Stimulated activated naive CD4-positive, alpha-beta T cell treated with Interleukin-2 at 50 U/mL for 16 hours (primary cell): ENCODE measurements at regions not wholly inside any gene's neighbourhood (a gene's known extent, or its start where the extent isn't known, plus 50 kb on each side); places are given as distances from the start of the nearest gene placed in this dataset.
"Not testable (repeated sequence)": the region's sequence is repeated elsewhere in the genome, so short reads cannot be mapped to it uniquely, and the experiment has no call there.

Source experiments
- DNase-seq: peaks from one replicate; lab custom pipeline; 2025; lab: John Stamatoyannopoulos, UW

DNA sequence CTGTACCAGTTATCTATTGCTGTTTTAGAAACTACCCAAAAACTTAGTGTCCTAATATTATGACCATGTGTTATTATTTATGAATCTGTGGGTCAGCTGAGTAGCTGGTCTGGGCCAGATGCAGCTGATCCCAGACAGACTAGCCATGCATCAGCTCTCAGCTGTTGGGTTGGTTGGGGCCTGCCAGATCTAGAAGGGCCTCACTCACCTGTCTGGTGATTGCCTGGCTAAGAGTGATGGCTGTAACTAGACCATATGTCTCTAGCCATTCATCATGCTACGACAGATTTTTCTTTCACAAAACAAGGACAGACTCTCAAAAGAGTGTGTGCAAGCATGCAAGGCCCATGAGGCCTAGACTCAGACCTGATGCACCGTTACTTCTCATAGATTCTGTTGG, 403.2 kb downstream of the SAMD5 start:
- DNase-seq, result no peak

DNA sequence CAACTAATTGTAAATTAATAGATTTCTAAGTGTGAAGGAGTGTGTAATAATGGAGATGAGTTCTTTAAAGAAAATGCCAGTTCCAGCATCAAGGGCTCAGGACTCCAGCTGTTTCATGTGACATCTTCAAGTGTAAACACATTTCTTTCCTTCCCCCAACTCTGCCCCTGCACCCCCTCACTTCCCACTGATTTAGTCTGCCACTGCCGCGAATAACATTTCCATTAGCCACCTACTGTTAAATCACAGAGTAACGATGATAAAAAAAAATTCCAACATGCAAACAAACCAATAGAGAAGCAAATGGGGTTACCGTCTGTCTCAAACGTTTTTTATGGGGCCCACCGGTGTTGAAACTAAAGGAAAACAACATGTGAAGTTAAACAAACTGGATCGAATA, 414.3 kb downstream of the SAMD5 start:
- no peak for DNase-seq

DNA sequence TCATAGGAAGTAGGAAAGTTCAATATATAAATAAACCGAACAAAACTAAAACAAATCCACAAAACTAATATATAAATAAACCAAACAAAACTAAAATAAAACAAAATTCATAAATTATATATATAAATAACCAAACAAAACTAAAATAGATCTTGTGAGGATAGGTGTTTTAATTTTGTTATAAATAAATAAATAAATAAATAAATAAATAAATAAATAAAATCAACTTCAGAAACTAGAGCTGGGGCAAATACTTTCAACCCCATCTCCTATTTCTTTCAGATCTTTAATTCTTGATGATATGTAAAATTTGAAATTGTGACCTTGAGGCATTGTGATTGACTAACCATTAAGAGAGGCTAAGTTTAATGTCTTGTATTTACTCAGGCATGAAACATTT, 416.1 kb downstream of the SAMD5 start:
- DNase-seq, result no peak

DNA sequence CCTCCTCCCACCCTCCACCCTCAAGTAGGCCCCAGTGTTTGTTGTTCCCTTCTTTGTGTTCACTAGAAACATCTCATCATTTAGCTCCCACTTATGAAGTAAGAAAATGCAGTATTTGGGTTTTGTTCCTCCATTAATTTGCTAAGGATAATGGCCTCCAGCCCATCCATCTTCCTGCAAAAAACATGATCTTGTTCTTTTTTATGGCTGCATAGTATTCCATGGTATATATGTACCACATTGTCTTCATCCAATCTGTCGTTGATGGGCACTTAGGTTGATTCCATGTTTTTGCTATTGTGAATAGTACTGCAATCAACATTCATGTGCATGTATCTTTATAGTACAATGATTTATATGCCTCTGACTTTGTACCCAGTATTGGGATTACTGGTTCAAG, 416.8 kb upstream of the SASH1 start:
- DNase-seq, result no peak

DNA sequence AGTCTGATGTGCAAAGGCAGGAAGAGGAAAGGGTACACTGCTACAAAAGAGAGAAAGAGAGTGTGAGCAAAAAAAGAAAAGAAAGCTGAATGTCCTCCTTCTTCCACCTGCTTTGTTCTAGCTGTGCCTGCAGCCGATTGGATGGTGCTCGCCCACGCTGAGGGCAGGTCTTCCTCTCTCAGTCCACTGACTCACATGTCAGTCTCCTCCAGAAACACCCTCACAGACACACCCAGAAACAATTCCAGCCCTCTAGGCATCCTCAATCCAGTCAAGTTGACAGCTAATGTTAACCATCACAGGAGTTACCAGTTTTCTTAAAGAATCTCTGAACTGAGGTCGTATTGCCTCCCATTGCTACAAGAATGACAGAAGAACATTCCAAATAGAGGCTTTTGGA, 411.9 kb upstream of the SASH1 start:
- DNase-seq, result no peak

DNA sequence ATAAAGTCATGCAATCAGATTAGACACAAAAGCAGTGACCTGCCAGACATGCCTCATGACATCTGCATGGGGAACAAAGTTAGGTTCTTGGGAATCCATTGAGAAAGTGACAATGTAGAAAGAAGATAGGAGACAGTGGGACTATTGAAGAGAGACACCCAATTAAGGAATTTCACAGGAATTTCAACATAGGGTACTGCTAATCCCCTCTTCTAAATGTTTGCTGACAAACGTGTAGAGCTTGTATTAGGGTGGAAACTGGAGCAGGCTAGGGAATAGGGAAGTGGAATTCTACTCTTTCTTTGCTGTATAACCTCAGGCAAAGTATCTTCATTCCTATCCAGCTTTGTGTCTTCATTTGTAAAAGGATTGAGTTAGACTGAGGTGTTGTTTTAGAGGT, 409.4 kb upstream of the SASH1 start:
- DNase-seq, result no peak

DNA sequence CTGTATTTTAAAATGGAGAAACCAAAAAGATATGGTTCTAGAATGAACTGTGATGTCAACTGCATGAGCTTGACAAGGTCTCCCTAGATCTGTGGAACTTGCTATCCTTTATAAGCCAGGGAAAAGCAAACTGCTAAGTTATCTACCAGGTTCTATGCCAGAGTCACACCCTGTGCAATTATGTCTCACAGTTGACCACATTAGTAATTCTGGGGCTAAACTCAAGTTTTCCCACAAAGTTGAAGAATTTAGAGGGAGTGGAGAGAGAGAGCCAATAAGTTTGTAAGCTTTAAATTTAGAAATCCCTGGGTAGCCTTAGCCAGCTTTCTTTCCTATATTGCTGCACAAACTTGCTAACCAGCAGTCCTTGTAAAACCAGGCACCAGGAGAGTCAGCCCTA, 407.0 kb upstream of the SASH1 start:
- DNase-seq, result no peak

DNA sequence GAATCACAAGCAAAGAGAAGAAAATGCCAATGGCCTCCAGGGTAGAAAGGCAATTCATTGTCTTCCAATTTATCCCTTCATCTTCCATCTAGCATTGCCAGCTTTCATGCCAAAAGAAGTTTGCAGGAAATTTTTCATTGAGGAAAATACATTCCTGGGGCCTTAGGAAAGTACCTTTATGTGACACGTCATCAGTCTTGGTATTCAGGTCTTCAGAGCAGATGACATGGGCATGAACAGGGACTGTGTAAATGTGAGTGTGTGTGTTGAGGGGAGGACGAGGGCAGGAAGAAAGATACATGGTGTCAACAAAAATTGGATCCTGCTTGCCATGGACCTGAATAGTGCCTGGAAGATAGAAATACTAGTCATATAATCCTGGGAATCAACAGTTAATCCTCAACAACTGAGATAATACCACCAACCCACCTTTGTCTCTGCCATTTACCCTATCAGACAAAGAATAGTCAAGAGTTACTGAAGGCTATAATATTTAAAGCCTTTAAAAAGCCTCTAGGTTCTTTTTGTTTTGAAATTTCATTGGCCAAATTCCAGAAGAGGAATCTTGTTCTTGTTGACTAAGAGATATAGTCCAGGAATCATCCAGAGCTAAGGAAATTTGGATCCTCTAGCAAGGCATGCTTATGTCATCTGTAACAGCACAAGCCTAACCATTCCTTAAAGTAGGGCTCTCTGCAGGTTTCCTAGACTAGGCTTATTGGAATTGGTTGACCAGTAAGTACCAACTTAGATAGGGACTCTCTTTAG, 405.8 kb upstream of the SASH1 start:
- no peak for DNase-seq

DNA sequence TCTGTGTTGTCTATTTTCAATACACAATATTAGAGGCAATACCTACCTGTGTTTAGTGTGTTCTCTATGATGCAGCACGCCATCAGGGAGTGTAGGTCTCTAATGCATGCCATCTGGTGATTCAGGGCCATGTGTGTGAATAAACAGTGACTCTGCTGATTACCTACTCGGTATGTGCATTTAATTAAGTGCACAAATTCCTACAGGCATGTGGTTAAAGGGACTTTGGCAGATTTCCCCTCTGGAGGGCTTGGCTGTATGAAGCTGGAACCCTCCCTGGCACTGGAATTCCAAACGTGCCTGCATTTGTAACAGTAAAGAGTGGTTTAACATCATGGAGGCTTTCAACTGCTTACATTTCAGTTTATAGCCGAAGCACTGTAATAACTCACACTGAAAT, 401.5 kb upstream of the SASH1 start:
- DNase-seq, result no peak

DNA sequence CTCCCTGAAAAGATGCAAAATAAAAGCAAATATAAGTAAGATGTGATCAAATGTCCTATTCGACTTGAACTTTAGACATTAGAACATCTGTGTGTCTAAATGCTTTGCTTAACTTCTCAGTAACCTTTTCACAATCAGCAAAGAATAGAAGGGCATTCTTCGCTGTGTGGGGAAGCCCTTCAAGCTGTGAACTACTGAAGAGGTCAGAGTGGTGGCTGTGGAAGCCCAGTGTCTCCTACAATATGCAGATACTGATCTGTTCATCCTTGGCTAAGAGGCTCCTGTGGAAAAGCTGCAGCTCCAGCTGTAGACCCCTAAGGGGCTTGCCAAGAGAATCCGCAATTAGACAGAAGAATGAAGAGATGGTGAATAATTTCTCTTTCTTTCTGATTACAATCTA, 400.3 kb upstream of the SASH1 start:
- no peak for DNase-seq

DNA sequence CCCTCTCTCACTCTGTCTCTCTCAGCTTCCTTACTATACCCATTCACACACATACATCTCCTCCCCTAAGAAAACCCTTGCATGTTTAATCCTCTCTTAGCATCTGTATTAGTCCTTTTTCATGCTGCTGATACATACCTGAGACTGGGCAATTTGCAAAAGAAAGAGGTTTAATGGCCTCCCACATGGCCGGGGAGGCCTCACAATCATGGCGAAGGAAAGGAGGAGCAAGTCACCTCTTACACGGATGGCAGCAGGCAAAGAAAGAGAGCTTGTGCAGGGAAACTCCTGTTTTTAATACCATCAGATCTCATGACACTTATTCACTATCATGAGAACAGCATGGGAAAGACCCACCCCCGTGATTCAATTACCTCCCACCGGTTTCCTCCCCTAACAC, 398.5 kb upstream of the SASH1 start:
- DNase-seq, result no peak

DNA sequence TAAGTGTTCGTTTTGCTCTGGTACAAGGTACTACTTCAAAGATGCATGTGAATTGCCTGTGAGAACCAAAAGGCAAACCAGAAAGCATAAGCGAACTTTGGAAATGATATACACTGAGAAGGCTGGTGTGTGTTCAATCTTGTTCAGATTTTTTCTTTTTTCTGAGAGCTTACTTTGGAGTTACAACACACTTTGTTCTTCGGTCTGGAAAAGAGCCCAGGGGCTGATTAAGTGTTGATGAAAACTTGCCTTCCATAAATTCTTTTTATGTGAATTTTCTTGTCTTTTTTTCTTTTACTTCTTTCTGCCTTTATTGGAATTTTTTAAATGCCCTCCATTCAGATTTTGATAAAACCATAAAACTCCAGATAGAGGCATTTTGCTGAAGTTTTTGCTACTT, 395.1 kb upstream of the SASH1 start:
- DNase-seq, result no peak

DNA sequence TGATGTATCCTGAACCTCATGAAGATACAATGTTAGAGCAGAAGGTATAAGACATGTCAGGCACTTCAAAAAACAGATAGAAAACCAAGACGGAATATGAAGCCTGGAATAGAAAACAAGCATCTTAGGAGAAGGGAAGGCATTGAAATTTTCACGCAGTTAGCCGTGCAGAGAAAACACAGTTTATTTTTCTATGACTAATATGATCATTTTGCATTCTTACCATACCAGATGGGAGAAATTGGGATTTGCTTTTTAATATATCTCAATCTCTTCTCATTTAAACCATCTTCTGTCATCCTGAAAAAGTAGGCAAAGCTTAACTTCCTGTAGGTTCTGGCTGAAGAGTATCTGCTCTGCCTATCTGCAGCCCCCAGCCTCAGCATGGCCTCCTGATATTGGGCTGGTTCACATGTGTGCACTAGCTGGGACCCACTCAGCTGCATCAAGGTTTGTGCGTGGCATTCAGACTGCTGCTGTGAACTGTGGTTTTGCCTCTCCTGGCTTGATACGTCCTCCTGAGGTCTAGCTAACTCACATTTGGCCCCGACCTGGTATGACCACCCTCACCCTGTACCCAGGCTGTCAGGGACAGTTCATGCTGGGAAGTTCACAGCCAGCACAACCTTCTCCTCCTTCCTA, 392.5 kb upstream of the SASH1 start:
- DNase-seq, result no peak

DNA sequence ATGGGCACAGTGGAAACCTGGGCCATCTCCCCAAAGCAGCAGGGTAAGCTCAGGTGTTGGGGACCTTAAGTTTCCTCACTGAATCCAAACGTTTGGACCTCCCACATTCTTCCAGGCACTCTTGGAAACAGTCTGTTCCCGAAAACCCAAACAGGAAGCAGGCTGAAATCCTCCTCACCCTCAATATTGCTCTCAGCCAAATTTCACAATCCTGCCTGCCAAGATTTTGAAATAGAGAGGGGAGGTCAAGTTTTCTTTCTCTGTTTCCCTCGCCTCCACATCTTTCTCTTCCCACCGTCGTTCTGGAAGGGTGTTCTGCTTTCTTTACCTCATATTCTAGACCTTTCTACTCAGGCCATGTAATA, 392.0 kb upstream of the SASH1 start:
- no peak for DNase-seq

DNA sequence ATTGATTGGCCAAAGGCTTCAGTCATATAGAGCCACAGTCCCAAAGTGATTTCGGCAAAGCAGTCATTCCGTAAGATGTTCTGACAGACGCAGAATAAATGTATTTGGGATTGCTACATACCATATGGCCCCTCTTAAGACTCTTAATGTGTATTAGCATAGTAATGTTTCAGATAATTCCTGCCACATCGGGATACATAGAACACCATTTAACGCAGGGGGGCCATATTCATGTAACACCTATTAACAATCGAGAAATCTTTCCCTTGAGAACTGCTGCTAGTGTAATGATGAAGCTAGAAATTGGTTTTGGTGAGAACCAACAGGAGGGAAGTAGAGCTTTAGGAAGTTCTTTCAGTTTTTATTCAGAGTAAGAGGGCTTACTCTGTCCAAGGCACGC, 390.9 kb upstream of the SASH1 start:
- no peak for DNase-seq

DNA sequence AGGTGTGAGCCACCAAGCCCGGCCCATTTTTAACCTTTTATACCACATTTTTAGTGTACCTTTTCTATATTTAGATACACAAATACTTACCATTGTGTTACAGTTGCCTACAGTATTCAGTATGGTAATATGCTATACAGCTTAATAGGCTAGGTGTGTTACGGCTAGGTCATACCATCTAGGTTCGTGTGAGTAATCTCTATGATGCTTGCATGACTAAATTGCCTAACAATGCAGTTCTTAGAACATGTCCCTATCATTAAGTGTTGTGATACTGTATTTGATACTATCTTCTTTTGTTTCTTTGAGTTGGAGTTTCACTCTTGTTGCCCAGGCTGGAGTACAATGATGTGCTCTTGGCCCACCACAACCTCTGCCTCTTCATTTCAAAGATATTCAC, 387.7 kb upstream of the SASH1 start:
- DNase-seq, result no peak

DNA sequence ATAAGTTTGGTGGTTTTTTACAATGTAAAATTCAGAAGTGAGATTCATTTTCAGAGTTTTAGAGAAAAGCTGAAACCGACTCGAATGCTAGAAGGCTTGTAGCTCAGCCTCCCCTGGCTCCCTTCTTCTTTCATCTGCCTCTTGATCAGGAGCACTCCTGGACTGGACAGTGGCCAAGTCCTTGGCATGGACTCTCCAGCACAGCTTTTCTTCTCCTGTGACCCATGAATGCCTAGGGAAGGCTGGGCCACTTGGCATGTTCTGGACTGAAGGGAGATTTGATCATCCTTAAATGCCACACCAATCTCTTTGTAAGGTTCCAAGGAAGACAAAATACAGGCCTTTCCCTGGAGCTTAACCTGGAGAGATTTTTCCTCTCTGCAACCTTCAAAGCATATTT, 384.0 kb upstream of the SASH1 start:
- no peak for DNase-seq

DNA sequence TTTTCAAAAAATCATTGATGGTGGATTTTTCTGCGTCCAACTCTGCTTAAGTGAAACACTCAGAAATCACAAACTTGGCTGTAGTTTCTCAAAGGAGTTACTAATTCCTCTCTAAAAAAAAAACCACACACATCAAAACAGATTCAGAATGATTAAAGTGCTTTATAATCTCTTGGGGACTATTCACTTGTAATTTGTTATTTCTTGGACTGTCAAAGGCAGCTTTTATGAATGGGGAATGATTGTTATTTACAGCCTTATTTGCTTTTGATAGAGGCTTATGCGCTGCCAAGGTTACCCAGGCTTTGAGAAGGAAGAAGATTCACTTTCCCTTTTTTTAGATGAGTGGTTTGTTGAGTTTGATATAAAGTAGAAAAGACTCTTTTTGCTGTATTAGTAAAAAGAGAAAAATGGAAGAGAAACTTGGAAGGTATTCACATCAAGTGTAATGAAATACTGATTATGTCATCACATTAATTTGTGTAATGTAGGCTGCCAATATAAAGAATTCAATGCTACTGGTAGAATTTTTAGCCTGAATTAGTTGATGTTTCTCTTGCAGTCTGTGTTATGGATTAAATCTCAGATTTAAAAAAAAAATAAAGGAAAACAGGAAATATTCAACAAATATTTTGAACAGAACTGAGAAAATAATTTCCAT, 381.0 kb upstream of the SASH1 start:
- DNase-seq, result no peak

DNA sequence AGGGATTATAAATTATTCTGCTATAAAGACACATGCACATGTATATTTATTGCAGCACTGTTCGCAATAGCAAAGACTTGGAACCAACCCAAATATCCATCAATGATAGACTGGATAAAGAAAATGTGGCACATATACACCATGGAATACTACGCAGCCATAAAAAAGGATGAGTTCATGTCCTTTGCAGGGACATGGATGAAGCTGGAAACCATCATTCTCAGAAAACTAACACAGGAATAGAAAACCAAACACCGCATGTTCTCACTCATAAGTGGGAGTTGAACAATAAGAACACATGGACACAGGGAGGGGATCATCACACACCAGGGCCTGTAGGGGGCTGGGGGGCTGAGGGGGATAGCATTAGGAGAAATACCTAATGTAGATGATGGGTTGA, 377.2 kb upstream of the SASH1 start:
- not testable (repeated sequence) for DNase-seq

DNA sequence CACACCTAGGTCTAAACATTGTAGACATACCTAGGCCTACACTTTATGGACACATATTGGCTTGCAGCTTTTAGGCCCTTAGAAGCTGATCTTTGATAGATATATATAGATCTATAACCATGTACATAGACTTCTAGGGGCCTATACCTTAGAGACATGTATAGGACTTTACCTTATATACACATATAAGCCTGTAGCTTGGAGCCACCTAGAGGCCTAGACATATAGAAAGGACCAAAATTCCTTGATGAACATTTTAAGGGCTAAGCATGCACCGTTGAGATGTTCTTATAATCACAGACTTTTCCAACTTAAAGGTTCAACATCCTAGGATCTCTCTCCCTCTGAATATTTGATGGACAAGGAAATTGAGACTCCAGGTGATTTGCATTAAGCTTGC, 371.7 kb upstream of the SASH1 start:
- DNase-seq, result no peak

DNA sequence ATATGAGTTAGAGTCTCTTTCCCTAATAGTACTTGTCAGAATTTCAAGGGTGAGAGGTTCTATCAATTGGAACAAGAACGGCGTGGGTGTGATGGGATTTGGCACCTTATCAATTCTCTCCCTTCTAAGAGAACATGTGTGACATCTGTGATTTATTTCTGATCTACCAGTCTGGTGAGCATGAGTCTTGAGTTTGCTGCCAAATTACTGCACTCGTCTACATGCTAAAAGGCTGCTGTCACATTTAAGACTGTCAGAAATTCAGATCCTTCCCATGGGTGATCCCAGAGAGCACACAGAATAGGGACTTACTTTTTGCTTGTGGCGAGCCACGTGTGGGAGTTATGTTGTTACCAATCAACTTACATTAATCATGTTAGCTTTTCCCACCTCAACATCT, 370.2 kb upstream of the SASH1 start:
- no peak for DNase-seq

DNA sequence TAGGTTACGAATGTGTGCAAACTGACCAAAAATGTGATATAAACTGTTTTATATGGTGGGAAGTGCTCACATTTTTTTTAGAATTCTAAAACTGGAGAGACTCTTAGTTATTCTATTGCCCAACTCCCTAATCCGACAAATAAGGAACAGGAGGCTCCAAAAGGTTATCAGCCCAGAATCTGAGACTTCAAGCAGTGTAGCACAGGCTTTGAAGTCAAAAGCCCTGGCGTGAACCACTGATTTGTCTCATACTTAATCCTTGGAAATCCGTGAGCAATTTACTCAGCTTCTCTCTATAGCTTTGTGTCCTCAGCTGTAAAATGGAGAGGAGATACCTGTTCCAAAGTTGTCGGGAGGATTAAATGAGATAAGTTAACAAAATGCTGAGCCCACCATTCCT, 368.8 kb upstream of the SASH1 start:
- no peak for DNase-seq

DNA sequence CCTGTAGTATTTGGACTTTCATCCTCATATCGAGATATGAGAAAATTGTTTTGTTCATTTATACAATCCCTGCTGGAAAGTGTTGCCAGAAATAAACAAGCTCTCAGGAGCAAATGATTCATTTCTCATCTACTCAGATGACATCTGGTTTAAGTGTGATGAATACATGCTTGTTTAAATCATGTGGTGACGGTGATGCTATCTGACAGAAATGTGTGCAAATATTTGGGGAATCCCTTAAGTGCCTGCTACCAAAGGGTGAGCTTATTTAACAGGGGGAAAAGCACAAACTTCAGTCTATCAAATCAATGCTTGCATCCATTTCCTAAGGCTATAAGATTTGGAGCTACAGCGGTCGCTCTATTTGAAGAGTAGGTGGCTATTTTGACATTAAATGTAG, 368.3 kb upstream of the SASH1 start:
- no peak for DNase-seq
